ENCODE measurements at regions not wholly inside any gene's neighbourhood (a gene's known extent, or its start where the extent isn't known, plus 50 kb on each side); places are given as distances from the start of the nearest gene placed in this dataset.

DNA sequence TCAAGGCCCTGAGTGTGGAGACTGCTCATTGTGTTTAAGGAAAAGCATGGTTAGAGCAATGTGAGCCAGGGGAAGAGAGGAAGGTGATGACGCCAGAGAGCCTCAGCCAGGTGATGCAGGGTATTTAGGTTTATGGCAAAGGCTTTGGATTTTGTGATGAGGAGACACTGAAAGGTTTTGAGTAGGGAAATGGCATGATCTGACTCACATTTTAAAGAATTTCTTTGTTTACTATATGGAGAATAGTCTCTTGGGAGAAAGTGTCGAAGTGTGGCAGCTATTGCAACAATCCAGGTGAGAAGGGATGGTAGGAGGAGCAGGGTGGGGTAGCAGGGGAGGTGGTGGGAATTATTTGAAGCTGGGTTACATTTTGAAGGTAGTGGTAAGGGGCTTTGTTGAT, 293.4 kb upstream of the IGFBP7 start:
- TF ChIP-seq JUND (IDR thresholded peaks at IDR 0.05), result no peak
- TF ChIP-seq, protein P1, sequence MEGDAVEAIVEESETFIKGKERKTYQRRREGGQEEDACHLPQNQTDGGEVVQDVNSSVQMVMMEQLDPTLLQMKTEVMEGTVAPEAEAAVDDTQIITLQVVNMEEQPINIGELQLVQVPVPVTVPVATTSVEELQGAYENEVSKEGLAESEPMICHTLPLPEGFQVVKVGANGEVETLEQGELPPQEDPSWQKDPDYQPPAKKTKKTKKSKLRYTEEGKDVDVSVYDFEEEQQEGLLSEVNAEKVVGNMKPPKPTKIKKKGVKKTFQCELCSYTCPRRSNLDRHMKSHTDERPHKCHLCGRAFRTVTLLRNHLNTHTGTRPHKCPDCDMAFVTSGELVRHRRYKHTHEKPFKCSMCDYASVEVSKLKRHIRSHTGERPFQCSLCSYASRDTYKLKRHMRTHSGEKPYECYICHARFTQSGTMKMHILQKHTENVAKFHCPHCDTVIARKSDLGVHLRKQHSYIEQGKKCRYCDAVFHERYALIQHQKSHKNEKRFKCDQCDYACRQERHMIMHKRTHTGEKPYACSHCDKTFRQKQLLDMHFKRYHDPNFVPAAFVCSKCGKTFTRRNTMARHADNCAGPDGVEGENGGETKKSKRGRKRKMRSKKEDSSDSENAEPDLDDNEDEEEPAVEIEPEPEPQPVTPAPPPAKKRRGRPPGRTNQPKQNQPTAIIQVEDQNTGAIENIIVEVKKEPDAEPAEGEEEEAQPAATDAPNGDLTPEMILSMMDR (IDR thresholded peaks at IDR 0.05), result no peak
- TF ChIP-seq YY1 (IDR thresholded peaks at IDR 0.05; ENCODE audit: low read depth), result no peak
- TF ChIP-seq POLR2AphosphoS5 (IDR thresholded peaks at IDR 0.05; ENCODE audit: low read depth, low read length), result no peak
- TF ChIP-seq NRF1 (IDR thresholded peaks at IDR 0.05; ENCODE audit: low read depth, low read length), result no peak
- TF ChIP-seq, protein P2, sequence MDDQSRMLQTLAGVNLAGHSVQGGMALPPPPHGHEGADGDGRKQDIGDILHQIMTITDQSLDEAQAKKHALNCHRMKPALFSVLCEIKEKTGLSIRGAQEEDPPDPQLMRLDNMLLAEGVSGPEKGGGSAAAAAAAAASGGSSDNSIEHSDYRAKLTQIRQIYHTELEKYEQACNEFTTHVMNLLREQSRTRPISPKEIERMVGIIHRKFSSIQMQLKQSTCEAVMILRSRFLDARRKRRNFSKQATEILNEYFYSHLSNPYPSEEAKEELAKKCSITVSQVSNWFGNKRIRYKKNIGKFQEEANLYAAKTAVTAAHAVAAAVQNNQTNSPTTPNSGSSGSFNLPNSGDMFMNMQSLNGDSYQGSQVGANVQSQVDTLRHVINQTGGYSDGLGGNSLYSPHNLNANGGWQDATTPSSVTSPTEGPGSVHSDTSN (IDR thresholded peaks at IDR 0.05), result no peak
- no peak for TF ChIP-seq TAF1 (IDR thresholded peaks at IDR 0.05; ENCODE audit: borderline replicate concordance, low read depth, low read length)
- TF ChIP-seq RCOR1 (IDR thresholded peaks at IDR 0.05; ENCODE audit: low read length), result no peak
- no peak for TF ChIP-seq SIN3A (IDR thresholded peaks at IDR 0.05; ENCODE audit: borderline replicate concordance, low read depth, low read length)
- TF ChIP-seq TCF12 (IDR thresholded peaks at IDR 0.05), result no peak
- TF ChIP-seq, protein P3, sequence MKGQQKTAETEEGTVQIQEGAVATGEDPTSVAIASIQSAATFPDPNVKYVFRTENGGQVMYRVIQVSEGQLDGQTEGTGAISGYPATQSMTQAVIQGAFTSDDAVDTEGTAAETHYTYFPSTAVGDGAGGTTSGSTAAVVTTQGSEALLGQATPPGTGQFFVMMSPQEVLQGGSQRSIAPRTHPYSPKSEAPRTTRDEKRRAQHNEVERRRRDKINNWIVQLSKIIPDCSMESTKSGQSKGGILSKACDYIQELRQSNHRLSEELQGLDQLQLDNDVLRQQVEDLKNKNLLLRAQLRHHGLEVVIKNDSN (IDR thresholded peaks at IDR 0.05; ENCODE audit: borderline replicate concordance, low read depth), result no peak
- no peak for TF ChIP-seq RAD21 (IDR thresholded peaks at IDR 0.05; ENCODE audit: low read length)
- TF ChIP-seq EZH2phosphoT487 (IDR thresholded peaks at IDR 0.05; ENCODE audit: borderline replicate concordance, low read depth), result no peak

Measured in SK-N-SH (cell line).